Right lobe of liver (tissue), 6 donors: ENCODE measurements at regions not wholly inside any gene's neighbourhood (a gene's known extent, or its start where the extent isn't known, plus 50 kb on each side); places are given as distances from the start of the nearest gene placed in this dataset.

Source experiments
- ATAC-seq, 4 donors: fragments of 200-7000 bp; cut with Tn5 transposase; one replicate each; pipeline ENCODE4 v1.9.1; 2020; ENCODE audit warnings: mild to moderate bottlenecking in 4 of 4, moderate library complexity in 4 of 4
- DNase-seq, 3 donors: peaks; one replicate each; pipeline ENCODE4 v3.0.0-alpha.2; 2020
- H3K27ac ChIP-seq, 3 donors: fragments of 200-600 bp; one replicate each; pipeline ENCODE4 v1.8.0; 2022
- H3K27me3 ChIP-seq, 2 donors: fragments of 200-600 bp; one replicate each; pipeline ENCODE4 v1.8.0; 2022
- H3K36me3 ChIP-seq, 4 donors: fragments of 200-600 bp; sonication (generic) in 1 of 4; one replicate each; pipeline versions ENCODE4 v1.5.1 to v1.8.0; 2017 to 2022; ENCODE audit warnings: control low read depth in 1 of 4
- H3K4me1 ChIP-seq, 4 donors: fragments of 200-600 bp; sonication (generic) in 1 of 4; one replicate each; pipeline versions ENCODE4 v1.5.1 to v1.8.0; 2017 to 2022; ENCODE audit warnings: control low read depth in 1 of 4
- H3K4me3 ChIP-seq, 3 donors: fragments of 200-600 bp; one replicate each; pipeline ENCODE4 v1.8.0; 2022
- H3K9me3 ChIP-seq, 4 donors: fragments of 200-600 bp; sonication (generic) in 1 of 4; one replicate each; pipeline versions ENCODE4 v1.5.1 to v1.8.0; 2017 to 2022; ENCODE audit warnings: control low read depth in 1 of 4
- POLR2A ChIP-seq: fragments of 450-650 bp; IDR thresholded peaks from one replicate; pipeline ENCODE4 v1.6.1; 2017; ENCODE audit warnings: antibody characterized with exemption, mild to moderate bottlenecking
- WGBS: methylation state at CpG from one replicate; pipeline ENCODE4 v1.1.6; 2018; ENCODE audit warnings: low coverage, low lambda C conversion rate; ENCODE audit not compliant: insufficient coverage; ENCODE audit errors: missing lambda C conversion rate; 5-methylcytosine and 5-hydroxymethylcytosine counted together
- intact Hi-C, 2 donors: fragments of 100-400 bp; cut with DNase I; formaldehyde crosslinking; loops; one replicate each; pipeline versions ENCODE4 v1.11.2 to v1.14.1; 2022
- TF ChIP-seq, protein P1 (sequence below), 4 donors: fragments of 200-600 bp in 3 of 4; fragments of 450-650 bp in 1 of 4; IDR thresholded peaks; one replicate each; pipeline versions ENCODE4 v1.5.1 to v1.8.0; 2016 to 2022; ENCODE audit warnings: antibody characterized with exemption in 4 of 4, mild to moderate bottlenecking in 2 of 4
- donor health status: DM: no; HTN: yes; CAD: no.
- donor health status: DM: no; HTN: no; CAD: no.
- donor health status: DM: no; HTN: no; CAD: no.
- donor health status: DM: no; HTN: yes; CAD: no.
- donor health status: DM: no; HTN: yes; CAD: no.

DNA sequence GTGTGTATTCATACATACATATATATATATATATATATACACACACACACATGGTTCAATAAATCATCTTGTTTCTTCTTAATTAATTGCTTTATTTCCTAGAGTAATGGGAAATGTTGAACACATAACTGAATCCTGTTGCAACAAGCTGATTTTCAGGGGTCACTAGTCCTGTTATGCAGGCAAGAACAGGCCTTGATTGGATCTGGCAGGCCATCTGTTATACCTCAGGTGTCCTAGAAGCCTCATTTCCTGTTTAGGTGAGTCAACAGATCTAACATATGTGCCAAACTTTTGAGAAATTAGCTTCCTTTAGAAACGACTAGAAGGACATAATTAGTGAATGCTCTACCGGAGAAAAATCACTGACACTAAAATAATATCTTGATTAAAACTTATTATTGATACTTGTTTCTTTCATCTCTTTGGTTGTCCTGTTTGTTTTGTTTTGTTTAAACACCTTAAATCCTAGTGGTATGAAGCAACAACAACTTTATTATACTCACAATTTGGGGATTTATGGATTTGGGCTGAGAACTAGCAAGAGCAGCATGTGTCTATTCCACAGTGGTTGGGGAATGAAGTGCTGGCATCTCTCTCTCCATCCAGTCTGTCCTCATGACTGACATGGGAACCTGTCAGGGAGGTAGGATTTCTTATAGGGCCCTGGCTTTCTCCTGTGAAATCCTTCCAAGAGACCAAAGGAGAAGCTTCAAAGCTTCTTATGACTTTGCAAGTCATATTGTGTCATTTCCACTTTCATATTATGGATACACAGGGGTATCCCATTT, 552.6 kb downstream of the NSUN3 start:
- Histone ChIP-seq H3K27ac (no peak overlapping the region), H3K36me3 (no peaks in the 10 kb centered on the region), H3K4me1 (no peaks in the 10 kb centered on the region), H3K4me3 (no peak overlapping the region), H3K9me3 (no peaks in the 10 kb centered on the region), H3K27me3 (no peaks in the 10 kb centered on the region)
- no peak for DNase-seq
- intact Hi-C loops = no loop called here
- TF ChIP-seq, protein P1, sequence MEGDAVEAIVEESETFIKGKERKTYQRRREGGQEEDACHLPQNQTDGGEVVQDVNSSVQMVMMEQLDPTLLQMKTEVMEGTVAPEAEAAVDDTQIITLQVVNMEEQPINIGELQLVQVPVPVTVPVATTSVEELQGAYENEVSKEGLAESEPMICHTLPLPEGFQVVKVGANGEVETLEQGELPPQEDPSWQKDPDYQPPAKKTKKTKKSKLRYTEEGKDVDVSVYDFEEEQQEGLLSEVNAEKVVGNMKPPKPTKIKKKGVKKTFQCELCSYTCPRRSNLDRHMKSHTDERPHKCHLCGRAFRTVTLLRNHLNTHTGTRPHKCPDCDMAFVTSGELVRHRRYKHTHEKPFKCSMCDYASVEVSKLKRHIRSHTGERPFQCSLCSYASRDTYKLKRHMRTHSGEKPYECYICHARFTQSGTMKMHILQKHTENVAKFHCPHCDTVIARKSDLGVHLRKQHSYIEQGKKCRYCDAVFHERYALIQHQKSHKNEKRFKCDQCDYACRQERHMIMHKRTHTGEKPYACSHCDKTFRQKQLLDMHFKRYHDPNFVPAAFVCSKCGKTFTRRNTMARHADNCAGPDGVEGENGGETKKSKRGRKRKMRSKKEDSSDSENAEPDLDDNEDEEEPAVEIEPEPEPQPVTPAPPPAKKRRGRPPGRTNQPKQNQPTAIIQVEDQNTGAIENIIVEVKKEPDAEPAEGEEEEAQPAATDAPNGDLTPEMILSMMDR (IDR thresholded peaks at IDR 0.05) = no peak
- no peak for TF ChIP-seq POLR2A
- ATAC-seq = no peak
- 53% methylated on average over 2 of the region's 2 CpGs for whole genome bisulfite sequencing

DNA sequence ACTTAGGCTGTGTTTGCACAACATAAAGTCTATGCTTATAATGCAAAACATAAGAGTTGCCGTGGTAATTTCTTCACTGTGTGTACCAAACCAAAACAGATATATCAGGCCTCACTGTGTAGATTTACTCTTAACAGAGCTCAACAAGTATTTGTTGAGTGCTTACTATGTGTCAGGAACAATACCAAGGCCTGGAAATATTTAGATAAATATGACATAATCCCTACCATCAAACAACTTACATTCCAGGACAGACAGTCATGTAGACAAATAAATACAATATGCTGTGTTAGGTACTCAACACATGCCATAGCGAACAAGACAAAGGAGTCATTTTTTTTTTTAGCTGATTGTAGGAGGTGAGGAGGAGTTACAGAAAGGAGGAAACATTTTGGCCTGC, 554.0 kb downstream of the NSUN3 start:
- ATAC-seq = no peak

DNA sequence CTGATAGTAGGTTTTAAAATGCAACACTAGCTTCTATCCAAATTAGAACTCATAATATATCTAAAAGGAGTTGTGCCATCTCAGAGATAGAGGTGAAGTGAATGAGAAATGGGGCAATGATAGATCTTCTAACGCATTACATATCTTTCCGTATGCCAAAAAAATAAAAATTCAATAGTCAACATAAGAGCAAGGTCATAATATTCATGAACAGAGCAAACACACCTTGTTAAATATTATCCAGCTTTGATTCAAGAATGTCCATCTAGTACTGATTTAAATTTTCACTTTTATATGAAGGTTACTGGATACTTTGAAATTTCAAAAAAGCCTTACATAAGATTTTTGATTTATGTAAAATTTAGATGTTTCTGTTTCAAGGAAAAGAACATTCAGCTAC, 554.5 kb downstream of the NSUN3 start:
- Histone ChIP-seq H3K27me3 (no peaks in the 10 kb centered on the region), H3K9me3 (no peaks in the 10 kb centered on the region), H3K4me3 (no peak overlapping the region), H3K36me3 (no peaks in the 10 kb centered on the region), H3K4me1 (no peaks in the 10 kb centered on the region), H3K27ac (no peak overlapping the region)
- ATAC-seq (no peak), DNase-seq (no peak)
- TF ChIP-seq, protein P1 (IDR thresholded peaks at IDR 0.05) = no peak
- no peak for TF ChIP-seq POLR2A
- 68% methylated on average over 2 of the region's 2 CpGs for WGBS
- intact Hi-C loops = no loop called here

More for the DNA sequence above, 554.0 kb downstream of the NSUN3 start:
- H3K4me1 ChIP-seq = no peaks in the 10 kb centered on the region
- H3K27ac ChIP-seq = no peak overlapping the region
- DNase-seq = no peak
- TF ChIP-seq, protein P1 (IDR thresholded peaks at IDR 0.05) = no peak
- no peak for TF ChIP-seq POLR2A
- no peaks in the 10 kb centered on the region for H3K9me3 ChIP-seq
- intact Hi-C loops = no loop called here
- WGBS = 81% methylated on average over 2 of the region's 2 CpGs
- H3K4me3 ChIP-seq = no peak overlapping the region
- H3K27me3 ChIP-seq = no peaks in the 10 kb centered on the region
- no peaks in the 10 kb centered on the region for H3K36me3 ChIP-seq

DNA sequence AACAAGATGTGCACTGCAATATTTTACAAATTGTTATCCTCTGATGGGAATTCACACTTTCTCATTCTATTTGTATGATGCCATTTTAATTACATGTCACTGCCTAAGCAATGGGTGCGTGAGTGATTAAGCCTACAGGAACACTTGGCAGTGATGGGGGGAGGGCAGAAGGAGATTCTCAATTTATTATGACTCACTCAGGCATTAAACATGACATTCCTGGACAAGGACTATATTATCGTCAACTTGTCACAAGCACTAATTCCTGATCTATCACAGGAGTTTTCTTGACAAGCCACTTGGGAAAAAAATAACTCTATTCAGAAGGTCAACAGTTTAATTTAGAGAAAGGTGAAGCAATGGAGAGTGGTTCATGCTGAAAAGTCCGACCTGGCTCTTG, 556.8 kb downstream of the NSUN3 start:
- ATAC-seq (no peak), DNase-seq (no peak)
- H3K9me3 ChIP-seq = no peaks in the 10 kb centered on the region
- no peaks in the 10 kb centered on the region for H3K27me3 ChIP-seq
- no peaks in the 10 kb centered on the region for H3K36me3 ChIP-seq
- no peak overlapping the region for H3K27ac ChIP-seq
- intact Hi-C loops = no loop called here
- 68% methylated on average over 3 of the region's 3 CpGs for WGBS
- H3K4me3 ChIP-seq = no peak overlapping the region
- H3K4me1 ChIP-seq = no peaks in the 10 kb centered on the region
- TF ChIP-seq, protein P1 (IDR thresholded peaks at IDR 0.05) = no peak
- no peak for TF ChIP-seq POLR2A
